H1 (cell line): ENCODE measurements at regions not wholly inside any gene's neighbourhood (a gene's known extent, or its start where the extent isn't known, plus 50 kb on each side); places are given as distances from the start of the nearest gene placed in this dataset.
"Not testable (repeated sequence)": the region's sequence is repeated elsewhere in the genome, so short reads cannot be mapped to it uniquely, and the experiment has no call there.

Experiments used
- CTCF ChIA-PET: fragments of 300-600 bp; sonication (Branson Sonifier 250); formaldehyde crosslinking; loops from one replicate; lab custom pipeline; 2021; ENCODE audit not compliant: partially characterized antibody; lab: Charles Lee
- POLR2A ChIA-PET: fragments of 300-600 bp; sonication (Branson Sonifier 250); formaldehyde crosslinking; loops from one replicate; lab custom pipeline; 2021; ENCODE audit warnings: inconsistent platforms; ENCODE audit not compliant: partially characterized antibody; lab: Charles Lee
- DNase-seq, 2 experiments: peaks; one replicate each; pipeline versions ENCODE4 v3.0.0 to v3.0.0-alpha.2; 2010 to 2022; ENCODE audit warnings: low spot score in 2 of 2, low read depth in 1 of 2, mixed read lengths in 1 of 2
- FAIRE-seq: peaks from 2 replicates; lab custom pipeline; 2011; peaks lifted over from hg19 to GRCh38; lab: Jason Lieb, UNC
- H2AFZ ChIP-seq: 2 replicates; pipeline ENCODE4 v1.8.1; 2012; ENCODE audit warnings: low read length, inconsistent platforms
- H2AK5ac ChIP-seq: 2 replicates; pipeline ENCODE4 v1.6.1; 2013; ENCODE audit warnings: low read depth, low read length
- H2BK120ac ChIP-seq: replicated peaks from 2 replicates; pipeline ENCODE3; 2013; ENCODE audit warnings: low read depth, low read length, inconsistent platforms
- H2BK12ac ChIP-seq: 2 replicates; pipeline ENCODE4 v1.6.1; 2013; ENCODE audit warnings: low read depth, low read length
- H2BK15ac ChIP-seq: 2 replicates; pipeline ENCODE4 v1.6.1; 2013; ENCODE audit warnings: low read length
- H2BK20ac ChIP-seq: 2 replicates; pipeline ENCODE4 v1.6.1; 2013; ENCODE audit warnings: low read length
- H2BK5ac ChIP-seq: 2 replicates; pipeline ENCODE4 v1.6.1; 2013; ENCODE audit warnings: low read depth, low read length
- H3K14ac ChIP-seq: 2 replicates; pipeline ENCODE4 v1.6.1; 2013; ENCODE audit warnings: inconsistent platforms; ENCODE audit not compliant: insufficient read length
- H3K18ac ChIP-seq: 2 replicates; pipeline ENCODE4 v1.6.1; 2013; ENCODE audit warnings: low read length; ENCODE audit errors: extremely low read depth
- H3K23ac ChIP-seq: 2 replicates; pipeline ENCODE4 v1.6.1; 2013; ENCODE audit warnings: inconsistent platforms; ENCODE audit not compliant: insufficient read length
- H3K23me2 ChIP-seq: 2 replicates; pipeline ENCODE4 v1.6.1; 2013; ENCODE audit warnings: low read depth, low read length
- H3K27ac ChIP-seq: 2 replicates; pipeline ENCODE4 v1.6.1; 2011; ENCODE audit warnings: low read depth, low read length, inconsistent platforms
- H3K27me3 ChIP-seq, 4 experiments: replicated peaks in 1 of 4; 1 replicate in 1 of 4; 2 replicates in 3 of 4; pipeline versions ENCODE4 v1.6.1 to v1.8.1; 2011 to 2013; ENCODE audit warnings: low read length in 3 of 4, mild to moderate bottlenecking in 3 of 4, inconsistent platforms in 2 of 4, mixed read lengths in 2 of 4, moderate library complexity in 1 of 4; ENCODE audit not compliant: control insufficient read depth in 3 of 4, insufficient read depth in 3 of 4; ENCODE audit errors: extremely low read depth in 1 of 4
- H3K36me3 ChIP-seq, 4 experiments: 2 replicates each; pipeline versions ENCODE4 v1.6.1 to v1.8.1; 2011 to 2013; ENCODE audit warnings: mild to moderate bottlenecking in 4 of 4, low read length in 3 of 4, moderate library complexity in 2 of 4, control low read depth in 1 of 4, inconsistent platforms in 1 of 4; ENCODE audit not compliant: insufficient read depth in 4 of 4, control insufficient read depth in 2 of 4
- H3K4ac ChIP-seq: replicated peaks from 2 replicates; pipeline ENCODE3; 2013; ENCODE audit warnings: low read length, low read depth, mixed read lengths, inconsistent platforms; ENCODE audit not compliant: insufficient read length
- H3K4me1 ChIP-seq, 4 experiments: replicated peaks in 1 of 4; 1 replicate in 1 of 4; 2 replicates in 3 of 4; pipeline versions ENCODE4 v1.6.1 to v1.8.1; 2011 to 2013; ENCODE audit warnings: low read length in 3 of 4, inconsistent platforms in 2 of 4, mixed read lengths in 1 of 4; ENCODE audit not compliant: insufficient read depth in 4 of 4, control insufficient read depth in 3 of 4
- H3K4me2 ChIP-seq, 2 experiments: 2 replicates each; pipeline versions ENCODE4 v1.6.1 to v1.8.1; 2011 to 2013; ENCODE audit warnings: low read depth in 2 of 2, low read length in 2 of 2, control low read depth in 1 of 2, inconsistent platforms in 1 of 2, mild to moderate bottlenecking in 1 of 2; ENCODE audit not compliant: insufficient read depth in 1 of 2
- H3K4me3 ChIP-seq, 4 experiments: fragments of 200-600, 300-600 bp in 1 of 4; sonication (generic), shearing (Covaris generic), sonication (Bioruptor Twin) in 1 of 4; 2 replicates each; pipeline versions ENCODE4 v1.5.1 to v1.8.1; 2011 to 2016; ENCODE audit warnings: low read length in 4 of 4, low read depth in 3 of 4, control low read depth in 2 of 4, inconsistent platforms in 2 of 4, mild to moderate bottlenecking in 2 of 4, mixed read lengths in 1 of 4, moderate library complexity in 1 of 4; ENCODE audit not compliant: insufficient read depth in 2 of 4; ENCODE audit errors: extremely low read depth in 1 of 4
- H3K56ac ChIP-seq: replicated peaks from 2 replicates; pipeline ENCODE3; 2013; ENCODE audit warnings: low read depth, mild to moderate bottlenecking, mixed read lengths, low read length, inconsistent platforms; ENCODE audit not compliant: insufficient read length
- H3K79me1 ChIP-seq: 2 replicates; pipeline ENCODE4 v1.6.1; 2013; ENCODE audit warnings: low read depth, low read length, control low read depth
- H3K79me2 ChIP-seq, 2 experiments: 2 replicates each; pipeline versions ENCODE4 v1.6.1 to v1.8.1; 2012 to 2013; ENCODE audit warnings: low read length in 2 of 2, mild to moderate bottlenecking in 2 of 2, inconsistent platforms in 1 of 2; ENCODE audit not compliant: insufficient read depth in 2 of 2, control insufficient read depth in 1 of 2
- H3K9ac ChIP-seq, 4 experiments: replicated peaks in 1 of 4; 1 replicate in 1 of 4; 2 replicates in 3 of 4; pipeline versions ENCODE4 v1.6.1 to v1.8.1; 2011 to 2013; ENCODE audit warnings: low read depth in 3 of 4, low read length in 3 of 4, control low read depth in 2 of 4, mild to moderate bottlenecking in 2 of 4, moderate library complexity in 2 of 4, inconsistent platforms in 1 of 4; ENCODE audit errors: extremely low read depth in 1 of 4
- H3K9me3 ChIP-seq, 2 experiments: 2 replicates each; pipeline versions ENCODE4 v1.6.1 to v1.8.1; 2012 to 2013; ENCODE audit warnings: mild to moderate bottlenecking in 2 of 2, moderate library complexity in 2 of 2, control low read depth in 1 of 2, inconsistent platforms in 1 of 2, low read depth in 1 of 2, low read length in 1 of 2, mixed read lengths in 1 of 2; ENCODE audit not compliant: insufficient read depth in 2 of 2
- H4K20me1 ChIP-seq, 2 experiments: replicated peaks in 1 of 2; 2 replicates each; pipeline versions ENCODE3 to v1.8.1; 2011 to 2013; ENCODE audit warnings: inconsistent platforms in 2 of 2, low read length in 2 of 2, mild to moderate bottlenecking in 1 of 2; ENCODE audit not compliant: insufficient read depth in 2 of 2, control insufficient read depth in 1 of 2
- H4K5ac ChIP-seq: 2 replicates; pipeline ENCODE4 v1.6.1; 2013; ENCODE audit warnings: low read length, low read depth, mixed read lengths, inconsistent platforms; ENCODE audit not compliant: insufficient read length
- H4K8ac ChIP-seq: 2 replicates; pipeline ENCODE4 v1.8.0; 2013; ENCODE audit warnings: mild to moderate bottlenecking, moderate library complexity, low read length, inconsistent platforms; ENCODE audit not compliant: insufficient read depth; ENCODE audit errors: extremely low read depth
- H4K91ac ChIP-seq: replicated peaks from 2 replicates; pipeline ENCODE3; 2013; ENCODE audit warnings: low read length, mixed read lengths, inconsistent platforms; ENCODE audit not compliant: insufficient read length
- WGBS, 2 experiments: shearing (Covaris generic) in 1 of 2; methylation state at CpG; one replicate each; pipeline versions ENCODE4 v1.1.6 to v1.1.7; 2013 to 2015; ENCODE audit warnings: low lambda C conversion rate in 2 of 2, mixed read lengths in 2 of 2, inconsistent platforms in 1 of 2, low coverage in 1 of 2, missing lambda C conversion rate in 1 of 2; ENCODE audit not compliant: insufficient replicate concordance in 2 of 2, insufficient coverage in 1 of 2, insufficient read length in 1 of 2; ENCODE audit errors: extremely low coverage in 1 of 2, missing lambda C conversion rate in 1 of 2; 5-methylcytosine and 5-hydroxymethylcytosine counted together

- H3K79me2 ChIP-seq, H3K18ac ChIP-seq, H2AFZ ChIP-seq, H3K36me3 ChIP-seq, CTCF ChIA-PET, H3K56ac ChIP-seq, H3K4me1 ChIP-seq, H3K14ac ChIP-seq, H3K27ac ChIP-seq, H3K4me3 ChIP-seq, H3K23me2 ChIP-seq, H3K9me3 ChIP-seq, DNase-seq, POLR2A ChIA-PET, H4K20me1 ChIP-seq, H2BK15ac ChIP-seq, H3K27me3 ChIP-seq, H3K9ac ChIP-seq, H3K4ac ChIP-seq, H2BK5ac ChIP-seq, H4K91ac ChIP-seq, H3K79me1 ChIP-seq, FAIRE-seq, H3K4me2 ChIP-seq, H2BK12ac ChIP-seq, H3K23ac ChIP-seq, H4K5ac ChIP-seq, H4K8ac ChIP-seq, H2BK120ac ChIP-seq, H2BK20ac ChIP-seq, H2AK5ac ChIP-seq: not testable (repeated sequence)
- 90% methylated on average over 4 of the region's 4 CpGs; no CpG with 5 or more reads in 1 of the 2 experiments for WGBS, 2 experiments
Measured at GRCh38 chr3:125864532-125864931, 104.4 kb upstream of the ROPN1B start.

GRCh38 chr3:125886006-125886405 lies 83.0 kb upstream of the ROPN1B start:
- H2BK120ac ChIP-seq, H3K36me3 ChIP-seq, CTCF ChIA-PET, H3K56ac ChIP-seq, H2AK5ac ChIP-seq, H3K23me2 ChIP-seq, H2BK12ac ChIP-seq, H3K14ac ChIP-seq, H3K4me2 ChIP-seq, H3K4ac ChIP-seq, H3K27ac ChIP-seq, H2AFZ ChIP-seq, H4K91ac ChIP-seq, H4K5ac ChIP-seq, H3K23ac ChIP-seq, H2BK20ac ChIP-seq, H3K9ac ChIP-seq, H2BK15ac ChIP-seq, H4K20me1 ChIP-seq, H3K18ac ChIP-seq, FAIRE-seq, H2BK5ac ChIP-seq, DNase-seq, H3K79me1 ChIP-seq, POLR2A ChIA-PET, H3K4me1 ChIP-seq, H3K79me2 ChIP-seq, H3K27me3 ChIP-seq, H4K8ac ChIP-seq, H3K4me3 ChIP-seq: not testable (repeated sequence)
- 97% methylated on average over 12 of the region's 12 CpGs; no CpG with 5 or more reads in 1 of the 2 experiments for WGBS, 2 experiments
- peaks cover 11 to 17% of the 10 kb centered on the region in 2 experiments; a peak in 2 of 4 replicates for H3K9me3 ChIP-seq
